HCT116 (cell line): ENCODE measurements at regions not wholly inside any gene's neighbourhood (a gene's known extent, or its start where the extent isn't known, plus 50 kb on each side); places are given as distances from the start of the nearest gene placed in this dataset.

ENCODE experiments used
- ATAC-seq: fragments of 200-7000 bp; cut with Tn5 transposase; 2 replicates; pipeline ENCODE4 v1.9.1; 2020; ENCODE audit warnings: mild to moderate bottlenecking, moderate library complexity
- BruUV-seq: library from RNA; stranded (reverse); fragments of 400-500 nt; replicated peaks from 2 replicates; lab custom pipeline; 2021; lab: Mats Ljungman, UMichigan
- CTCF ChIA-PET: fragments of 300-600 bp; sonication (Branson Sonifier 250); formaldehyde crosslinking; loops from one replicate; lab custom pipeline; 2021; ENCODE audit warnings: antibody characterized with exemption; lab: Charles Lee
- POLR2A ChIA-PET: fragments of 300-600, 350-600 bp; sonication (Branson Sonifier 250); formaldehyde crosslinking; loops from one replicate; lab custom pipeline; 2021; ENCODE audit warnings: antibody characterized with exemption; lab: Charles Lee
- RAD21 ChIA-PET, 2 experiments: fragments of 300-600 bp; sonication (Branson Sonifier 250); formaldehyde crosslinking; loops; one replicate each; lab custom pipeline; 2023; ENCODE audit warnings: low total read pairs in 2 of 2; ENCODE audit not compliant: uncharacterized antibody in 2 of 2, unreplicated experiment in 2 of 2, low non-redundant PET in 1 of 2; lab: Charles Lee
- DNase-seq: peaks from one replicate; pipeline ENCODE4 v3.0.0-alpha.2; 2010; ENCODE audit warnings: low read depth, low spot score
- H2AFZ ChIP-seq: fragments of 200-600 bp; shearing (Covaris generic), sonication (generic); 2 replicates; pipeline ENCODE4 v1.6.1; 2017; ENCODE audit warnings: low read depth, mixed run types, mixed read lengths, antibody characterized with exemption, low read length; ENCODE audit not compliant: poor library complexity, severe bottlenecking
- H3K27ac ChIP-seq: 2 replicates; pipeline ENCODE4 v1.5.1; 2012; ENCODE audit warnings: low read depth, low read length
- H3K27me3 ChIP-seq: fragments of 200-600 bp; sonication (generic); 2 replicates; pipeline ENCODE4 v1.6.1; 2016; ENCODE audit warnings: mixed run types, low read length, mixed read lengths; ENCODE audit not compliant: insufficient read depth
- H3K36me3 ChIP-seq, 2 experiments: fragments of 200-500 bp in 1 of 2; fragments of 200-600 bp in 1 of 2; sonication (Bioruptor generic) in 1 of 2; sonication (generic) in 1 of 2; 2 replicates each; pipeline versions ENCODE4 v1.5.1 to v1.6.1; 2014 to 2016; ENCODE audit warnings: low read length in 2 of 2, inconsistent platforms in 1 of 2, mixed read lengths in 1 of 2, mixed run types in 1 of 2; ENCODE audit not compliant: insufficient read depth in 2 of 2, control insufficient read depth in 1 of 2
- H3K4me1 ChIP-seq, 2 experiments: fragments of 200-600 bp in 1 of 2; sonication (generic) in 1 of 2; 2 replicates each; pipeline versions ENCODE4 v1.5.1 to v1.6.1; 2012 to 2017; ENCODE audit warnings: low read length in 2 of 2, inconsistent platforms in 1 of 2, mild to moderate bottlenecking in 1 of 2, mixed read lengths in 1 of 2, mixed run types in 1 of 2, moderate library complexity in 1 of 2; ENCODE audit not compliant: insufficient read depth in 2 of 2, control insufficient read depth in 1 of 2
- H3K4me2 ChIP-seq: fragments of 200-600 bp; sonication (generic); 2 replicates; pipeline ENCODE4 v1.6.1; 2017; ENCODE audit warnings: mixed run types, low read length, mixed read lengths
- H3K4me3 ChIP-seq, 2 experiments: fragments of 200-600 bp in 1 of 2; sonication (generic) in 1 of 2; replicated peaks in 1 of 2; 2 replicates each; pipeline ENCODE4 v1.5.1; 2011 to 2016; ENCODE audit warnings: low read length in 2 of 2, control low read depth in 1 of 2, low read depth in 1 of 2, mild to moderate bottlenecking in 1 of 2, mixed read lengths in 1 of 2, mixed run types in 1 of 2
- H3K79me2 ChIP-seq: fragments of 200-600 bp; sonication (generic); 2 replicates; pipeline ENCODE4 v1.6.1; 2017; ENCODE audit warnings: mild to moderate bottlenecking, mixed run types, low read length, moderate library complexity, mixed read lengths; ENCODE audit not compliant: insufficient read depth
- H3K9ac ChIP-seq: fragments of 200-600 bp; sonication (generic); 2 replicates; pipeline ENCODE4 v1.6.1; 2016; ENCODE audit warnings: low read length, mixed read lengths
- H3K9me2 ChIP-seq: fragments of 200-600 bp; sonication (generic), shearing (Covaris generic); 2 replicates; pipeline ENCODE4 v1.6.1; 2017; ENCODE audit warnings: mixed run types, mild to moderate bottlenecking, moderate library complexity; ENCODE audit not compliant: insufficient read depth
- H3K9me3 ChIP-seq, 2 experiments: fragments of 200-500 bp in 1 of 2; fragments of 200-600 bp in 1 of 2; sonication (Bioruptor generic) in 1 of 2; sonication (generic) in 1 of 2; 2 replicates each; pipeline ENCODE4 v1.6.1; 2014 to 2017; ENCODE audit warnings: low read length in 2 of 2, mixed read lengths in 2 of 2, inconsistent platforms in 1 of 2, low read depth in 1 of 2, mild to moderate bottlenecking in 1 of 2, mixed run types in 1 of 2, moderate library complexity in 1 of 2; ENCODE audit not compliant: control insufficient read depth in 1 of 2, insufficient read depth in 1 of 2
- H4K20me1 ChIP-seq: fragments of 200-600 bp; sonication (generic), shearing (Covaris generic); 2 replicates; pipeline ENCODE4 v1.6.1; 2017; ENCODE audit warnings: mixed run types, mild to moderate bottlenecking, moderate library complexity; ENCODE audit not compliant: insufficient read depth
- CBX3 ChIP-seq: IDR thresholded peaks from 2 replicates; pipeline ENCODE4 v1.6.1; 2012; ENCODE audit warnings: low read depth
- CEBPB ChIP-seq: IDR thresholded peaks from 2 replicates; pipeline ENCODE4 v1.6.1; 2012; ENCODE audit warnings: low read depth
- EGR1 ChIP-seq: IDR thresholded peaks from 2 replicates; pipeline ENCODE4 v1.6.1; 2012; ENCODE audit warnings: low read depth
- ELF1 ChIP-seq: IDR thresholded peaks from 2 replicates; pipeline ENCODE4 v1.6.1; 2012; ENCODE audit warnings: low read depth, borderline replicate concordance
- EZH2 ChIP-seq: fragments of 200-600 bp; sonication (generic); IDR thresholded peaks from 2 replicates; pipeline ENCODE4 v1.6.1; 2017; ENCODE audit warnings: antibody characterized with exemption, mixed run types
- EZH2phosphoT487 ChIP-seq: fragments of 200-600 bp; IDR thresholded peaks from 2 replicates; pipeline ENCODE4 v1.6.1; 2018; ENCODE audit warnings: antibody characterized with exemption, borderline replicate concordance
- JUND ChIP-seq: IDR thresholded peaks from 2 replicates; pipeline ENCODE4 v1.6.1; 2012
- POLR2AphosphoS5 ChIP-seq: IDR thresholded peaks from 2 replicates; pipeline ENCODE4 v1.6.1; 2011; ENCODE audit warnings: mild to moderate bottlenecking, low read depth, low read length, moderate library complexity
- RAD21 ChIP-seq: IDR thresholded peaks from 2 replicates; pipeline ENCODE4 v1.6.1; 2012; ENCODE audit warnings: low read depth, mild to moderate bottlenecking
- SIN3A ChIP-seq: IDR thresholded peaks from 2 replicates; pipeline ENCODE4 v1.6.1; 2012; ENCODE audit warnings: low read depth
- TCF7L2 ChIP-seq: IDR thresholded peaks from 2 replicates; pipeline ENCODE4 v1.7.0; 2011; ENCODE audit warnings: borderline replicate concordance, inconsistent platforms; ENCODE audit not compliant: insufficient read depth, insufficient read length; ENCODE audit errors: extremely low read depth
- YY1 ChIP-seq: IDR thresholded peaks from 2 replicates; pipeline ENCODE4 v1.6.1; 2011; ENCODE audit warnings: low read length, low read depth, moderate library complexity, mild to moderate bottlenecking; ENCODE audit not compliant: insufficient replicate concordance; ENCODE audit errors: extremely low read depth
- ZFX ChIP-seq: fragments of 450-650 bp; IDR thresholded peaks from 2 replicates; pipeline ENCODE4 v1.6.1; 2017
- intact Hi-C: fragments of 100-400 bp; cut with micrococcal nuclease; formaldehyde crosslinking; loops from 2 replicates; pipeline ENCODE4 v1.10.0; 2022
- TF ChIP-seq, protein P1 (sequence below): IDR thresholded peaks from 2 replicates; pipeline ENCODE4 v1.6.1; 2012
- TF ChIP-seq, protein P2 (sequence below): IDR thresholded peaks from 2 replicates; pipeline ENCODE4 v1.6.1; 2011; ENCODE audit warnings: mild to moderate bottlenecking, low read length, moderate library complexity; ENCODE audit not compliant: insufficient replicate concordance; ENCODE audit errors: extremely low read depth
- TF ChIP-seq, protein P3 (sequence below): IDR thresholded peaks from 2 replicates; pipeline ENCODE4 v1.6.1; 2012; ENCODE audit warnings: low read depth
- TF ChIP-seq, protein P4 (sequence below): IDR thresholded peaks from 2 replicates; pipeline ENCODE4 v1.6.1; 2012
- TF ChIP-seq, protein P5 (sequence below), 3 experiments: fragments of 200-600 bp in 1 of 3; sonication (generic) in 1 of 3; IDR thresholded peaks in 2 of 3; conservative IDR thresholded peaks in 1 of 3; 2 replicates each; pipeline ENCODE4 v1.5.1; 2012 to 2017; ENCODE audit warnings: low read depth in 2 of 3, low read length in 2 of 3, antibody characterized with exemption in 1 of 3, borderline replicate concordance in 1 of 3, control low read depth in 1 of 3, mild to moderate bottlenecking in 1 of 3, mixed read lengths in 1 of 3, mixed run types in 1 of 3, moderate library complexity in 1 of 3; ENCODE audit not compliant: insufficient read depth in 1 of 3

DNA sequence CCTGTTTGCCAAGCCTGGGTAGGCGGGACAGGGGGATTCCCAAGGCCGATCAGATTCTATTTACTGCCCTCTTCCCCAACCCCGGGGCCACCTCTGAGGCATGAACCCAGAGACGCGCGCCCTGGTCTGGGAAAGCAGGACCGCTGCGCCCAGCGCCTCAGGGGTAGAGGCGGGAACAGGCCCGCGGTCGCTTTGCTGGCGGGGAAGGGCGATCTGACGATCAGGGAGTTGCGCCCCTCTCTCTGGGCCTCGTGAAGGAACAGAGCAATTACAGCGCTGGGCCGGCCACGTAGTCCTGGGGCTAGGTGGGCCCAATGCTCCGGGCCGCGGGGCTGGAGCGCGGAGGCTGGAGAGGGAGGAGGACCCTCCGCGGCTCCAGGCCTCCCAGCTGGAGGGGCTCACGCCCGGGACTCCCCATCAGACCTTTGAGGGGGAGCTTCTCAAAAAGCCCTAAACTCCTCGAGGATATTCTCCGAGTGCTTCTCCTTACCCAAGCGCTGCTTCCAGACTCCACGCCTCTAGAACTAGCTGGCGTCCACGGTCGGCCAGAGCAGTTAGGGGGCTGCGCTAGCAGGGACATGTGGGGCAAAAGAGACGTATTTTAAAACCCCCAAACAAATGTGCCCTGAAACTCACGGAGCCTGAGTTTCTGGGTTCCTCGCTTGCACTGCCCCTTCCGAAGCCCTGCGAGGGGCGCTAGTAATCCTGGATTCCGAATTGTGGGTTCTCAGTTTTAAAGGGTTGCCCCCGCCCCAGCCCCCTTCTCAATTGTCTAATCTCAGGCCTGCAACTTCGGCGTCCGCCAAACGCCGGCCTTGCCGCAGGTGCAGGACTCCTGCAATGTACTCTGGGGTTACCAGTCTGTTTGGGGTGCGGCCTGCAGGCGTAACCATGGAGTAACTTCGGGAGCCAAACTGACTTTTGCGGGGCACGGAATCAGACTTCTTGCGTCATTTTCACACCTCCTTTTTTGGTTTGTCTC, 57.6 kb downstream of the TMEM174 start:
- Histone ChIP-seq H3K36me3 (no peaks in the 10 kb centered on the region), H4K20me1 (no peaks in the 10 kb centered on the region), H3K79me2 (no peaks in the 10 kb centered on the region), H3K4me1 (peaks cover 0 to 6% of the 10 kb centered on the region in 2 experiments; a peak in 2 of 4 replicates), H2AFZ (no peak overlapping the region), H3K27ac (no peak overlapping the region), H3K9me3 (no peaks in the 10 kb centered on the region), H3K9ac (no peak overlapping the region), H3K27me3 (no peaks in the 10 kb centered on the region), H3K9me2 (no peaks in the 10 kb centered on the region), H3K4me3 (no peak overlapping the region), H3K4me2 (no peak overlapping the region)
- intact Hi-C loops, result no loop called here
- ChIA-PET CTCF (interaction anchor here (2.9 kb wide), 1 partner anchor 14 kb away, joined by 9 read pairs; no protein-coding TSS in a partner anchor), POLR2A (no interaction called here), RAD21 (no interaction called here)
- ATAC-seq (no peak), DNase-seq (no peak)
- TF ChIP-seq ZFX (no peak), EGR1 (no peak), CBX3 (no peak), TCF7L2 (no peak), SIN3A (no peak), CEBPB (no peak), JUND (no peak), POLR2AphosphoS5 (no peak), ELF1 (no peak), YY1 (no peak), EZH2phosphoT487 (no peak), EZH2 (no peak), RAD21 (no peak)
- TF ChIP-seq, protein P1, sequence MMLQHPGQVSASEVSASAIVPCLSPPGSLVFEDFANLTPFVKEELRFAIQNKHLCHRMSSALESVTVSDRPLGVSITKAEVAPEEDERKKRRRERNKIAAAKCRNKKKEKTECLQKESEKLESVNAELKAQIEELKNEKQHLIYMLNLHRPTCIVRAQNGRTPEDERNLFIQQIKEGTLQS, result no peak
- TF ChIP-seq, protein P2, sequence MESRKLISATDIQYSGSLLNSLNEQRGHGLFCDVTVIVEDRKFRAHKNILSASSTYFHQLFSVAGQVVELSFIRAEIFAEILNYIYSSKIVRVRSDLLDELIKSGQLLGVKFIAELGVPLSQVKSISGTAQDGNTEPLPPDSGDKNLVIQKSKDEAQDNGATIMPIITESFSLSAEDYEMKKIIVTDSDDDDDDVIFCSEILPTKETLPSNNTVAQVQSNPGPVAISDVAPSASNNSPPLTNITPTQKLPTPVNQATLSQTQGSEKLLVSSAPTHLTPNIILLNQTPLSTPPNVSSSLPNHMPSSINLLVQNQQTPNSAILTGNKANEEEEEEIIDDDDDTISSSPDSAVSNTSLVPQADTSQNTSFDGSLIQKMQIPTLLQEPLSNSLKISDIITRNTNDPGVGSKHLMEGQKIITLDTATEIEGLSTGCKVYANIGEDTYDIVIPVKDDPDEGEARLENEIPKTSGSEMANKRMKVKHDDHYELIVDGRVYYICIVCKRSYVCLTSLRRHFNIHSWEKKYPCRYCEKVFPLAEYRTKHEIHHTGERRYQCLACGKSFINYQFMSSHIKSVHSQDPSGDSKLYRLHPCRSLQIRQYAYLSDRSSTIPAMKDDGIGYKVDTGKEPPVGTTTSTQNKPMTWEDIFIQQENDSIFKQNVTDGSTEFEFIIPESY, result no peak
- TF ChIP-seq, protein P3, sequence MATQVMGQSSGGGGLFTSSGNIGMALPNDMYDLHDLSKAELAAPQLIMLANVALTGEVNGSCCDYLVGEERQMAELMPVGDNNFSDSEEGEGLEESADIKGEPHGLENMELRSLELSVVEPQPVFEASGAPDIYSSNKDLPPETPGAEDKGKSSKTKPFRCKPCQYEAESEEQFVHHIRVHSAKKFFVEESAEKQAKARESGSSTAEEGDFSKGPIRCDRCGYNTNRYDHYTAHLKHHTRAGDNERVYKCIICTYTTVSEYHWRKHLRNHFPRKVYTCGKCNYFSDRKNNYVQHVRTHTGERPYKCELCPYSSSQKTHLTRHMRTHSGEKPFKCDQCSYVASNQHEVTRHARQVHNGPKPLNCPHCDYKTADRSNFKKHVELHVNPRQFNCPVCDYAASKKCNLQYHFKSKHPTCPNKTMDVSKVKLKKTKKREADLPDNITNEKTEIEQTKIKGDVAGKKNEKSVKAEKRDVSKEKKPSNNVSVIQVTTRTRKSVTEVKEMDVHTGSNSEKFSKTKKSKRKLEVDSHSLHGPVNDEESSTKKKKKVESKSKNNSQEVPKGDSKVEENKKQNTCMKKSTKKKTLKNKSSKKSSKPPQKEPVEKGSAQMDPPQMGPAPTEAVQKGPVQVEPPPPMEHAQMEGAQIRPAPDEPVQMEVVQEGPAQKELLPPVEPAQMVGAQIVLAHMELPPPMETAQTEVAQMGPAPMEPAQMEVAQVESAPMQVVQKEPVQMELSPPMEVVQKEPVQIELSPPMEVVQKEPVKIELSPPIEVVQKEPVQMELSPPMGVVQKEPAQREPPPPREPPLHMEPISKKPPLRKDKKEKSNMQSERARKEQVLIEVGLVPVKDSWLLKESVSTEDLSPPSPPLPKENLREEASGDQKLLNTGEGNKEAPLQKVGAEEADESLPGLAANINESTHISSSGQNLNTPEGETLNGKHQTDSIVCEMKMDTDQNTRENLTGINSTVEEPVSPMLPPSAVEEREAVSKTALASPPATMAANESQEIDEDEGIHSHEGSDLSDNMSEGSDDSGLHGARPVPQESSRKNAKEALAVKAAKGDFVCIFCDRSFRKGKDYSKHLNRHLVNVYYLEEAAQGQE, result no peak
- TF ChIP-seq, protein P4, sequence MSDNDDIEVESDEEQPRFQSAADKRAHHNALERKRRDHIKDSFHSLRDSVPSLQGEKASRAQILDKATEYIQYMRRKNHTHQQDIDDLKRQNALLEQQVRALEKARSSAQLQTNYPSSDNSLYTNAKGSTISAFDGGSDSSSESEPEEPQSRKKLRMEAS, result no peak
- TF ChIP-seq, protein P5, sequence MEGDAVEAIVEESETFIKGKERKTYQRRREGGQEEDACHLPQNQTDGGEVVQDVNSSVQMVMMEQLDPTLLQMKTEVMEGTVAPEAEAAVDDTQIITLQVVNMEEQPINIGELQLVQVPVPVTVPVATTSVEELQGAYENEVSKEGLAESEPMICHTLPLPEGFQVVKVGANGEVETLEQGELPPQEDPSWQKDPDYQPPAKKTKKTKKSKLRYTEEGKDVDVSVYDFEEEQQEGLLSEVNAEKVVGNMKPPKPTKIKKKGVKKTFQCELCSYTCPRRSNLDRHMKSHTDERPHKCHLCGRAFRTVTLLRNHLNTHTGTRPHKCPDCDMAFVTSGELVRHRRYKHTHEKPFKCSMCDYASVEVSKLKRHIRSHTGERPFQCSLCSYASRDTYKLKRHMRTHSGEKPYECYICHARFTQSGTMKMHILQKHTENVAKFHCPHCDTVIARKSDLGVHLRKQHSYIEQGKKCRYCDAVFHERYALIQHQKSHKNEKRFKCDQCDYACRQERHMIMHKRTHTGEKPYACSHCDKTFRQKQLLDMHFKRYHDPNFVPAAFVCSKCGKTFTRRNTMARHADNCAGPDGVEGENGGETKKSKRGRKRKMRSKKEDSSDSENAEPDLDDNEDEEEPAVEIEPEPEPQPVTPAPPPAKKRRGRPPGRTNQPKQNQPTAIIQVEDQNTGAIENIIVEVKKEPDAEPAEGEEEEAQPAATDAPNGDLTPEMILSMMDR (IDR thresholded peaks at IDR 0.05 in 2 of 3, conservative IDR thresholded peaks at IDR 0.05 in 1 of 3; ENCODE audit: borderline replicate concordance in 1 of 3, insufficient read depth in 1 of 3, low read depth in 2 of 3, low read length in 2 of 3), result no peak
- no TSS peak for BruUV-seq
